ENCODE measurements at regions not wholly inside any gene's neighbourhood (a gene's known extent, or its start where the extent isn't known, plus 50 kb on each side); places are given as distances from the start of the nearest gene placed in this dataset.

DNA sequence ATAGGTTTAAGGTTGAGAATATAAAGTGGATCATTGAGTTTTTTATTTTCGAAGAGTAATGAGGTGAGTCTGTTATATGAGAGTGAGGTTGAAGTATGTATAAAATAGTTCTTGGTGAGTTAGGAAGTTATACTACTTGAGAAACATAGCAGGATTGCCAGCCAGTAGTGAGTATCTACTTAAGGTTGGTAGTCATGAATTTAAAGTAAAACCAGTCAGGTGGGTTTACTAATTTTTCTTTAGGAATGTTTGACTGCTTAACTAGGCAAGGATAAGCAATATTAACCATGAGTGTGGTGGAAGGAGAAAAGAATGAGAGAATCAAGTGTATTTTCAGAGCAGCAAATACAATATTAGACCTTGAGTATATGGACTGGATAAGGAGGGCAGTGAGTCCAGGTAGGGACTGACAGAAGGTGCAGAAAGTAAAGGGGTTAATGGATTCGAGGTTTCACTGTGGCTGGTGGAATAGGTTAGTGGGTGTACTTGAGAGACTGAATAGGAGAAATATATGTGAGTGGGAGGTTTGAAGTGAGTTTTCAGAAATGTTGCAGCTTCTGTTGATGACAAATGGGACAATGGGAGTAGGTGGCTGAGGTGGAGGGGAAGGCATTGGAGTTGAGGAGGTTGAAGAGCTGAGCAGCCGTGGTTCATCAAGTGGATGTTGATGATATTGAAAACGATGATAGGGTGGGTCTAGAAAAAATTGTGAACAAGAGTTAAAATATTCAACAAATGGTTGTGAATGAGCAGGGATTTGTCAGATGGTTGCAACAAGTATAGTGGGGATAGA is 232.5 kb upstream of the ASCC3 start:
- H3K27ac ChIP-seq (ENCODE audit: low read depth), result no peak overlapping the region
- no peaks in the 10 kb centered on the region for H3K27me3 ChIP-seq (ENCODE audit: insufficient read depth)
- TF ChIP-seq, protein P1, sequence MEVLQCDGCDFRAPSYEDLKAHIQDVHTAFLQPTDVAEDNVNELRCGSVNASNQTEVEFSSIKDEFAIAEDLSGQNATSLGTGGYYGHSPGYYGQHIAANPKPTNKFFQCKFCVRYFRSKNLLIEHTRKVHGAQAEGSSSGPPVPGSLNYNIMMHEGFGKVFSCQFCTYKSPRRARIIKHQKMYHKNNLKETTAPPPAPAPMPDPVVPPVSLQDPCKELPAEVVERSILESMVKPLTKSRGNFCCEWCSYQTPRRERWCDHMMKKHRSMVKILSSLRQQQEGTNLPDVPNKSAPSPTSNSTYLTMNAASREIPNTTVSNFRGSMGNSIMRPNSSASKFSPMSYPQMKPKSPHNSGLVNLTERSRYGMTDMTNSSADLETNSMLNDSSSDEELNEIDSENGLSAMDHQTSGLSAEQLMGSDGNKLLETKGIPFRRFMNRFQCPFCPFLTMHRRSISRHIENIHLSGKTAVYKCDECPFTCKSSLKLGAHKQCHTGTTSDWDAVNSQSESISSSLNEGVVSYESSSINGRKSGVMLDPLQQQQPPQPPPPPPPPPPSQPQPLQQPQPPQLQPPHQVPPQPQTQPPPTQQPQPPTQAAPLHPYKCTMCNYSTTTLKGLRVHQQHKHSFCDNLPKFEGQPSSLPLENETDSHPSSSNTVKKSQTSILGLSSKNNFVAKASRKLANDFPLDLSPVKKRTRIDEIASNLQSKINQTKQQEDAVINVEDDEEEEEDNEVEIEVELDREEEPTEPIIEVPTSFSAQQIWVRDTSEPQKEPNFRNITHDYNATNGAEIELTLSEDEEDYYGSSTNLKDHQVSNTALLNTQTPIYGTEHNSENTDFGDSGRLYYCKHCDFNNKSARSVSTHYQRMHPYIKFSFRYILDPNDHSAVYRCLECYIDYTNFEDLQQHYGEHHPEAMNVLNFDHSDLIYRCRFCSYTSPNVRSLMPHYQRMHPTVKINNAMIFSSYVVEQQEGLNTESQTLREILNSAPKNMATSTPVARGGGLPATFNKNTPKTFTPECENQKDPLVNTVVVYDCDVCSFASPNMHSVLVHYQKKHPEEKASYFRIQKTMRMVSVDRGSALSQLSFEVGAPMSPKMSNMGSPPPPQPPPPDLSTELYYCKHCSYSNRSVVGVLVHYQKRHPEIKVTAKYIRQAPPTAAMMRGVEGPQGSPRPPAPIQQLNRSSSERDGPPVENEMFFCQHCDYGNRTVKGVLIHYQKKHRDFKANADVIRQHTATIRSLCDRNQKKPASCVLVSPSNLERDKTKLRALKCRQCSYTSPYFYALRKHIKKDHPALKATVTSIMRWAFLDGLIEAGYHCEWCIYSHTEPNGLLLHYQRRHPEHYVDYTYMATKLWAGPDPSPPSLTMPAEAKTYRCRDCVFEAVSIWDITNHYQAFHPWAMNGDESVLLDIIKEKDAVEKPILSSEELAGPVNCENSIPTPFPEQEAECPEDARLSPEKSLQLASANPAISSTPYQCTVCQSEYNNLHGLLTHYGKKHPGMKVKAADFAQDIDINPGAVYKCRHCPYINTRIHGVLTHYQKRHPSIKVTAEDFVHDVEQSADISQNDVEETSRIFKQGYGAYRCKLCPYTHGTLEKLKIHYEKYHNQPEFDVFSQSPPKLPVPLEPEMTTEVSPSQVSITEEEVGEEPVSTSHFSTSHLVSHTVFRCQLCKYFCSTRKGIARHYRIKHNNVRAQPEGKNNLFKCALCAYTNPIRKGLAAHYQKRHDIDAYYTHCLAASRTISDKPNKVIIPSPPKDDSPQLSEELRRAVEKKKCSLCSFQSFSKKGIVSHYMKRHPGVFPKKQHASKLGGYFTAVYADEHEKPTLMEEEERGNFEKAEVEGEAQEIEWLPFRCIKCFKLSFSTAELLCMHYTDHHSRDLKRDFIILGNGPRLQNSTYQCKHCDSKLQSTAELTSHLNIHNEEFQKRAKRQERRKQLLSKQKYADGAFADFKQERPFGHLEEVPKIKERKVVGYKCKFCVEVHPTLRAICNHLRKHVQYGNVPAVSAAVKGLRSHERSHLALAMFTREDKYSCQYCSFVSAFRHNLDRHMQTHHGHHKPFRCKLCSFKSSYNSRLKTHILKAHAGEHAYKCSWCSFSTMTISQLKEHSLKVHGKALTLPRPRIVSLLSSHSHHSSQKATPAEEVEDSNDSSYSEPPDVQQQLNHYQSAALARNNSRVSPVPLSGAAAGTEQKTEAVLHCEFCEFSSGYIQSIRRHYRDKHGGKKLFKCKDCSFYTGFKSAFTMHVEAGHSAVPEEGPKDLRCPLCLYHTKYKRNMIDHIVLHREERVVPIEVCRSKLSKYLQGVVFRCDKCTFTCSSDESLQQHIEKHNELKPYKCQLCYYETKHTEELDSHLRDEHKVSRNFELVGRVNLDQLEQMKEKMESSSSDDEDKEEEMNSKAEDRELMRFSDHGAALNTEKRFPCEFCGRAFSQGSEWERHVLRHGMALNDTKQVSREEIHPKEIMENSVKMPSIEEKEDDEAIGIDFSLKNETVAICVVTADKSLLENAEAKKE (CRISPR knock-in tag; IDR thresholded peaks at IDR 0.05), result no peak
- no peak for TF ChIP-seq EZH2phosphoT487 (IDR thresholded peaks at IDR 0.05; ENCODE audit: unreplicated experiment)
- no peak for TF ChIP-seq CREB1 (CRISPR knock-in tag; IDR thresholded peaks at IDR 0.05; ENCODE audit: low read depth)
- no peak for TF ChIP-seq JUNB (IDR thresholded peaks at IDR 0.05; ENCODE audit: unreplicated experiment)
- TF ChIP-seq STAT1 (IDR thresholded peaks at IDR 0.05; ENCODE audit: unreplicated experiment), result no peak
- peaks cover 9% of the 10 kb centered on the region for H3K9me2 ChIP-seq (ENCODE audit: insufficient read depth)
- H3K36me3 ChIP-seq (ENCODE audit: insufficient read depth), result no peaks in the 10 kb centered on the region
- peaks cover 19% of the 10 kb centered on the region for H3K4me1 ChIP-seq (ENCODE audit: insufficient read depth)
- DNase-seq (ENCODE audit: low spot score), result no peak
- no peak for ATAC-seq
- no peak overlapping the region for H2AFZ ChIP-seq
- H3K4me3 ChIP-seq, result no peak overlapping the region
- H4K20me1 ChIP-seq (replicated peaks; ENCODE audit: insufficient read depth), result no peaks in the 10 kb centered on the region
- H3K27me3 Mint-ChIP-seq (ENCODE audit: insufficient read depth, low read depth, poor library complexity), result no peaks in the 10 kb centered on the region
- H3K4me3 Mint-ChIP-seq, result no peak overlapping the region
- no peak overlapping the region for H3K27ac Mint-ChIP-seq
- no peaks in the 10 kb centered on the region for H3K36me3 Mint-ChIP-seq (ENCODE audit: low read depth)
- no peaks in the 10 kb centered on the region for H3F3A ChIP-seq (replicated peaks; ENCODE audit: low read depth)
- no peak overlapping the region for H3K4me2 ChIP-seq
- H3K79me2 ChIP-seq (replicated peaks; ENCODE audit: insufficient read depth), result no peaks in the 10 kb centered on the region
- no peaks in the 10 kb centered on the region for H3K9me3 Mint-ChIP-seq
- H3K4me1 Mint-ChIP-seq, result peaks cover 18% of the 10 kb centered on the region; the same call in 2 of the 3 replicates

DNA sequence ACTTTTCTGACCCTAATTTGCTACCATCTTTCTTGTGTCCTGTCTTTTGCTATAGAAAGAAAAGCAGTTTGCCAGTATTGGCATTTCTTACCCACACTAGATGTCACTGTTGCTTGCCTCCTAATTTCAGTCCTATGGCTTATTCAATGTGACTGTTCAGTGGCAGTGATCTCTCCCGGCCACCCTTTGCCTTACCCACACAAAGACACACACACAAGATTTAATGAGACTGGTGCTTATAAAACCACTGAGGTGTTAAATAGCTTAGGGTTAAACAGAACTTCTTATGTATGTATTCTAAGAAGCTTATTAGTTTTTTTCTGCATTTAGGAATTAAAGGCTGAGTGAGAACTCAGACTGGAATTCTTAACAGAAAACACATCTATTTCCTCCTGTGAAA is 233.6 kb upstream of the ASCC3 start:
- Histone ChIP-seq H2AFZ (peak overlapping the region; percentile 83; the same call in 1 of the 2 replicates), H3K4me3 (no peak overlapping the region), H3K27me3 (ENCODE audit: insufficient read depth) (no peaks in the 10 kb centered on the region), H3K9me2 (ENCODE audit: insufficient read depth) (peaks cover 9% of the 10 kb centered on the region), H3K79me2 (replicated peaks; ENCODE audit: insufficient read depth) (no peaks in the 10 kb centered on the region), H3F3A (replicated peaks; ENCODE audit: low read depth) (no peaks in the 10 kb centered on the region), H3K4me1 (ENCODE audit: insufficient read depth) (peaks cover 24% of the 10 kb centered on the region), H3K36me3 (ENCODE audit: insufficient read depth) (no peaks in the 10 kb centered on the region), H4K20me1 (replicated peaks; ENCODE audit: insufficient read depth) (no peaks in the 10 kb centered on the region), H3K27ac (ENCODE audit: low read depth) (no peak overlapping the region), H3K4me2 (no peak overlapping the region)
- DNase-seq (ENCODE audit: low spot score), result peak; percentile 49
- no peaks in the 10 kb centered on the region for H3K36me3 Mint-ChIP-seq (ENCODE audit: low read depth)
- peak; percentile 64 for ATAC-seq
- H3K4me3 Mint-ChIP-seq, result no peak overlapping the region
- no peaks in the 10 kb centered on the region for H3K27me3 Mint-ChIP-seq (ENCODE audit: insufficient read depth, low read depth, poor library complexity)
- H3K27ac Mint-ChIP-seq, result no peak overlapping the region
- TF ChIP-seq JUNB (IDR thresholded peaks at IDR 0.05; ENCODE audit: unreplicated experiment), result no peak
- TF ChIP-seq, protein P2, sequence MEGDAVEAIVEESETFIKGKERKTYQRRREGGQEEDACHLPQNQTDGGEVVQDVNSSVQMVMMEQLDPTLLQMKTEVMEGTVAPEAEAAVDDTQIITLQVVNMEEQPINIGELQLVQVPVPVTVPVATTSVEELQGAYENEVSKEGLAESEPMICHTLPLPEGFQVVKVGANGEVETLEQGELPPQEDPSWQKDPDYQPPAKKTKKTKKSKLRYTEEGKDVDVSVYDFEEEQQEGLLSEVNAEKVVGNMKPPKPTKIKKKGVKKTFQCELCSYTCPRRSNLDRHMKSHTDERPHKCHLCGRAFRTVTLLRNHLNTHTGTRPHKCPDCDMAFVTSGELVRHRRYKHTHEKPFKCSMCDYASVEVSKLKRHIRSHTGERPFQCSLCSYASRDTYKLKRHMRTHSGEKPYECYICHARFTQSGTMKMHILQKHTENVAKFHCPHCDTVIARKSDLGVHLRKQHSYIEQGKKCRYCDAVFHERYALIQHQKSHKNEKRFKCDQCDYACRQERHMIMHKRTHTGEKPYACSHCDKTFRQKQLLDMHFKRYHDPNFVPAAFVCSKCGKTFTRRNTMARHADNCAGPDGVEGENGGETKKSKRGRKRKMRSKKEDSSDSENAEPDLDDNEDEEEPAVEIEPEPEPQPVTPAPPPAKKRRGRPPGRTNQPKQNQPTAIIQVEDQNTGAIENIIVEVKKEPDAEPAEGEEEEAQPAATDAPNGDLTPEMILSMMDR (conservative IDR thresholded peaks at IDR 0.05; ENCODE audit: low read depth in 2 of 2), result peak; percentile 60 to 77
- no peak for TF ChIP-seq EZH2phosphoT487 (IDR thresholded peaks at IDR 0.05; ENCODE audit: unreplicated experiment)
- TF ChIP-seq, protein P3, sequence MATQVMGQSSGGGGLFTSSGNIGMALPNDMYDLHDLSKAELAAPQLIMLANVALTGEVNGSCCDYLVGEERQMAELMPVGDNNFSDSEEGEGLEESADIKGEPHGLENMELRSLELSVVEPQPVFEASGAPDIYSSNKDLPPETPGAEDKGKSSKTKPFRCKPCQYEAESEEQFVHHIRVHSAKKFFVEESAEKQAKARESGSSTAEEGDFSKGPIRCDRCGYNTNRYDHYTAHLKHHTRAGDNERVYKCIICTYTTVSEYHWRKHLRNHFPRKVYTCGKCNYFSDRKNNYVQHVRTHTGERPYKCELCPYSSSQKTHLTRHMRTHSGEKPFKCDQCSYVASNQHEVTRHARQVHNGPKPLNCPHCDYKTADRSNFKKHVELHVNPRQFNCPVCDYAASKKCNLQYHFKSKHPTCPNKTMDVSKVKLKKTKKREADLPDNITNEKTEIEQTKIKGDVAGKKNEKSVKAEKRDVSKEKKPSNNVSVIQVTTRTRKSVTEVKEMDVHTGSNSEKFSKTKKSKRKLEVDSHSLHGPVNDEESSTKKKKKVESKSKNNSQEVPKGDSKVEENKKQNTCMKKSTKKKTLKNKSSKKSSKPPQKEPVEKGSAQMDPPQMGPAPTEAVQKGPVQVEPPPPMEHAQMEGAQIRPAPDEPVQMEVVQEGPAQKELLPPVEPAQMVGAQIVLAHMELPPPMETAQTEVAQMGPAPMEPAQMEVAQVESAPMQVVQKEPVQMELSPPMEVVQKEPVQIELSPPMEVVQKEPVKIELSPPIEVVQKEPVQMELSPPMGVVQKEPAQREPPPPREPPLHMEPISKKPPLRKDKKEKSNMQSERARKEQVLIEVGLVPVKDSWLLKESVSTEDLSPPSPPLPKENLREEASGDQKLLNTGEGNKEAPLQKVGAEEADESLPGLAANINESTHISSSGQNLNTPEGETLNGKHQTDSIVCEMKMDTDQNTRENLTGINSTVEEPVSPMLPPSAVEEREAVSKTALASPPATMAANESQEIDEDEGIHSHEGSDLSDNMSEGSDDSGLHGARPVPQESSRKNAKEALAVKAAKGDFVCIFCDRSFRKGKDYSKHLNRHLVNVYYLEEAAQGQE (IDR thresholded peaks at IDR 0.05; ENCODE audit: unreplicated experiment), result no peak
- H3K9me3 Mint-ChIP-seq, result no peaks in the 10 kb centered on the region
- H3K4me1 Mint-ChIP-seq, result peaks cover 19% of the 10 kb centered on the region; the same call in 2 of the 3 replicates
